Endodermal cell (in vitro differentiated cells): ENCODE measurements at regions not wholly inside any gene's neighbourhood (a gene's known extent, or its start where the extent isn't known, plus 50 kb on each side); places are given as distances from the start of the nearest gene placed in this dataset.

Experiments used
- DNase-seq: peaks from one replicate; pipeline ENCODE4 v3.0.0-alpha.2; 2017
- H3K27ac ChIP-seq: 2 replicates; pipeline ENCODE4 v1.5.1; 2013; ENCODE audit warnings: mild to moderate bottlenecking, low read depth, low read length, moderate library complexity
- H3K27me3 ChIP-seq: 2 replicates; pipeline ENCODE4 v1.6.1; 2013; ENCODE audit warnings: mild to moderate bottlenecking, low read length, moderate library complexity; ENCODE audit not compliant: insufficient read depth, control insufficient read depth, poor library complexity, severe bottlenecking
- H3K36me3 ChIP-seq: 2 replicates; pipeline ENCODE4 v1.7.0; 2013; ENCODE audit warnings: mild to moderate bottlenecking, low read length, moderate library complexity; ENCODE audit not compliant: control insufficient read depth, insufficient read depth
- H3K4me1 ChIP-seq: one replicate; pipeline ENCODE4 v1.7.0; 2013; ENCODE audit warnings: low read length; ENCODE audit not compliant: control insufficient read depth, insufficient read depth
- H3K4me3 ChIP-seq: 2 replicates; pipeline ENCODE4 v1.5.1; 2013; ENCODE audit warnings: mild to moderate bottlenecking, low read length, moderate library complexity
- H3K9ac ChIP-seq: 2 replicates; pipeline ENCODE4 v1.6.1; 2013; ENCODE audit warnings: mild to moderate bottlenecking, low read length, moderate library complexity; ENCODE audit not compliant: poor library complexity, severe bottlenecking; ENCODE audit errors: extremely low read depth
- H3K9me3 ChIP-seq: 2 replicates; pipeline ENCODE4 v1.6.1; 2013; ENCODE audit warnings: mild to moderate bottlenecking, low read length, moderate library complexity; ENCODE audit not compliant: control insufficient read depth
- H3K27ac Mint-ChIP-seq: 2 replicates; pipeline ENCODE4 v1.8.0; 2020; ENCODE audit warnings: mixed read lengths
- H3K27me3 Mint-ChIP-seq: 2 replicates; pipeline ENCODE4 v1.8.0; 2021; ENCODE audit warnings: mild to moderate bottlenecking, mixed read lengths; ENCODE audit not compliant: insufficient read depth
- H3K36me3 Mint-ChIP-seq: 2 replicates; pipeline ENCODE4 v1.8.0; 2020; ENCODE audit warnings: low read depth, mixed read lengths
- H3K4me1 Mint-ChIP-seq: 2 replicates; pipeline ENCODE4 v1.8.0; 2020; ENCODE audit warnings: mixed read lengths
- H3K4me3 Mint-ChIP-seq: 2 replicates; pipeline ENCODE4 v1.8.0; 2020; ENCODE audit warnings: mild to moderate bottlenecking, moderate library complexity, mixed read lengths
- H3K9me3 Mint-ChIP-seq: 2 replicates; pipeline ENCODE4 v1.8.0; 2020; ENCODE audit warnings: mild to moderate bottlenecking, mixed read lengths
- WGBS, 2 experiments: methylation state at CpG; one replicate each; pipeline versions ENCODE4 v1.1.5 to v1.1.7; 2013; ENCODE audit warnings: missing lambda C conversion rate in 2 of 2, mixed read lengths in 1 of 2; ENCODE audit not compliant: insufficient coverage in 1 of 2, insufficient read length in 1 of 2; 5-methylcytosine and 5-hydroxymethylcytosine counted together
- TF ChIP-seq, protein P1 (sequence below): fragments of 200-600 bp; sonication (generic); conservative IDR thresholded peaks from 2 replicates; pipeline ENCODE4 v1.5.0; 2021; ENCODE audit warnings: antibody characterized with exemption, mild to moderate bottlenecking

GRCh38 chr4:20629186-20630106 lies 70.8 kb upstream of the PACRGL start:
- Mint-ChIP-seq H3K4me3 (no peak overlapping the region), H3K36me3 (no peaks in the 10 kb centered on the region), H3K27me3 (no peaks in the 10 kb centered on the region), H3K4me1 (no peaks in the 10 kb centered on the region), H3K9me3 (peaks cover 5% of the 10 kb centered on the region), H3K27ac (no peak overlapping the region)
- no peaks in the 10 kb centered on the region for H3K27me3 ChIP-seq
- WGBS, 2 experiments = 52 to 65% methylated on average over 3 to 6 of the region's 6 CpGs
- no peaks in the 10 kb centered on the region for H3K4me1 ChIP-seq
- H3K9ac ChIP-seq = no peak overlapping the region
- peaks cover 18% of the 10 kb centered on the region for H3K9me3 ChIP-seq
- TF ChIP-seq, protein P1, sequence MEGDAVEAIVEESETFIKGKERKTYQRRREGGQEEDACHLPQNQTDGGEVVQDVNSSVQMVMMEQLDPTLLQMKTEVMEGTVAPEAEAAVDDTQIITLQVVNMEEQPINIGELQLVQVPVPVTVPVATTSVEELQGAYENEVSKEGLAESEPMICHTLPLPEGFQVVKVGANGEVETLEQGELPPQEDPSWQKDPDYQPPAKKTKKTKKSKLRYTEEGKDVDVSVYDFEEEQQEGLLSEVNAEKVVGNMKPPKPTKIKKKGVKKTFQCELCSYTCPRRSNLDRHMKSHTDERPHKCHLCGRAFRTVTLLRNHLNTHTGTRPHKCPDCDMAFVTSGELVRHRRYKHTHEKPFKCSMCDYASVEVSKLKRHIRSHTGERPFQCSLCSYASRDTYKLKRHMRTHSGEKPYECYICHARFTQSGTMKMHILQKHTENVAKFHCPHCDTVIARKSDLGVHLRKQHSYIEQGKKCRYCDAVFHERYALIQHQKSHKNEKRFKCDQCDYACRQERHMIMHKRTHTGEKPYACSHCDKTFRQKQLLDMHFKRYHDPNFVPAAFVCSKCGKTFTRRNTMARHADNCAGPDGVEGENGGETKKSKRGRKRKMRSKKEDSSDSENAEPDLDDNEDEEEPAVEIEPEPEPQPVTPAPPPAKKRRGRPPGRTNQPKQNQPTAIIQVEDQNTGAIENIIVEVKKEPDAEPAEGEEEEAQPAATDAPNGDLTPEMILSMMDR = no peak
- peak overlapping the region; percentile 24 for H3K4me3 ChIP-seq
- no peaks in the 10 kb centered on the region for H3K36me3 ChIP-seq
- no peak for DNase-seq
- H3K27ac ChIP-seq = no peak overlapping the region

GRCh38 chr4:20638825-20639224 lies 61.4 kb upstream of the PACRGL start:
- TF ChIP-seq, protein P1 = no peak
- 90 to 100% methylated on average over 1 to 3 of the region's 3 CpGs for WGBS, 2 experiments
- Mint-ChIP-seq H3K27ac (no peak overlapping the region), H3K27me3 (no peaks in the 10 kb centered on the region), H3K36me3 (peaks cover 3% of the 10 kb centered on the region), H3K4me1 (no peaks in the 10 kb centered on the region), H3K4me3 (no peak overlapping the region), H3K9me3 (peaks cover 6% of the 10 kb centered on the region)
- no peak overlapping the region for H3K9ac ChIP-seq
- no peaks in the 10 kb centered on the region for H3K27me3 ChIP-seq
- H3K4me1 ChIP-seq = no peaks in the 10 kb centered on the region
- no peak for DNase-seq
- H3K36me3 ChIP-seq = no peaks in the 10 kb centered on the region
- H3K9me3 ChIP-seq = peaks cover 22% of the 10 kb centered on the region
- no peak overlapping the region for H3K4me3 ChIP-seq
- H3K27ac ChIP-seq = no peak overlapping the region

DNA sequence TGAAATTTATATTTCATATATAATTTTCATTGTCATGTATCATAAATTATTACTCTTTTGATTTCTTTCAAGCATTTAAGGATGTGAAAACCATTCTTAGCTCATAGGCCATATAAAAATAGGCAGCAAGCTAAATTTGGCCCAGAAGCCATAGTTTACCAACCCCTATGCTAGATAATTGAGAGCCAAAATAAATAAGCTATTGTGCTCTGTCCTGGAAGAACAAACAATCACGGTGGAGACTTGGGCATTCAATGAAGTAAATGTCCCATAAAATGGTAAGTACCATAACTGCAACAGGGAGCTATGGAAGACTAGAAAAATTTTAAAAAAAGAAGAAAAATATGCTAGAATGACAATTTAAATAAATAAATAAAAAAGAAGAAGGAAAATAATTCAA lies 60.9 kb upstream of the PACRGL start:
- TF ChIP-seq, protein P1 = no peak
- no peak overlapping the region for H3K4me3 Mint-ChIP-seq
- no peaks in the 10 kb centered on the region for H3K27me3 Mint-ChIP-seq
- no peak overlapping the region for H3K9ac ChIP-seq
- WGBS, 2 experiments = 65% methylated on average over 1 of the region's 1 CpG; no CpG with 5 or more reads in 1 of the 2 experiments
- H3K27ac Mint-ChIP-seq = no peak overlapping the region
- DNase-seq = no peak
- H3K4me1 Mint-ChIP-seq = no peaks in the 10 kb centered on the region
- H3K27me3 ChIP-seq = no peaks in the 10 kb centered on the region
- H3K36me3 ChIP-seq = no peaks in the 10 kb centered on the region
- H3K4me1 ChIP-seq = no peaks in the 10 kb centered on the region
- H3K9me3 Mint-ChIP-seq = peaks cover 6% of the 10 kb centered on the region
- H3K9me3 ChIP-seq = peaks cover 22% of the 10 kb centered on the region
- no peak overlapping the region for H3K4me3 ChIP-seq
- H3K27ac ChIP-seq = no peak overlapping the region
- H3K36me3 Mint-ChIP-seq = peaks cover 3% of the 10 kb centered on the region
